DND-41 (cell line): ENCODE measurements at regions not wholly inside any gene's neighbourhood (a gene's known extent, or its start where the extent isn't known, plus 50 kb on each side); places are given as distances from the start of the nearest gene placed in this dataset.

Experiments used
- EZH2 ChIP-seq: IDR thresholded peaks from 3 replicates; pipeline ENCODE4 v1.6.1; 2012; ENCODE audit warnings: borderline replicate concordance, low read depth, mild to moderate bottlenecking, moderate library complexity, low read length, inconsistent platforms; ENCODE audit not compliant: severe bottlenecking
- TF ChIP-seq, protein P1 (sequence below): IDR thresholded peaks from 2 replicates; pipeline ENCODE4 v1.5.1; 2012; ENCODE audit warnings: borderline replicate concordance, low read length, moderate library complexity, mild to moderate bottlenecking; ENCODE audit not compliant: poor library complexity, severe bottlenecking; ENCODE audit errors: extremely low read depth

DNA sequence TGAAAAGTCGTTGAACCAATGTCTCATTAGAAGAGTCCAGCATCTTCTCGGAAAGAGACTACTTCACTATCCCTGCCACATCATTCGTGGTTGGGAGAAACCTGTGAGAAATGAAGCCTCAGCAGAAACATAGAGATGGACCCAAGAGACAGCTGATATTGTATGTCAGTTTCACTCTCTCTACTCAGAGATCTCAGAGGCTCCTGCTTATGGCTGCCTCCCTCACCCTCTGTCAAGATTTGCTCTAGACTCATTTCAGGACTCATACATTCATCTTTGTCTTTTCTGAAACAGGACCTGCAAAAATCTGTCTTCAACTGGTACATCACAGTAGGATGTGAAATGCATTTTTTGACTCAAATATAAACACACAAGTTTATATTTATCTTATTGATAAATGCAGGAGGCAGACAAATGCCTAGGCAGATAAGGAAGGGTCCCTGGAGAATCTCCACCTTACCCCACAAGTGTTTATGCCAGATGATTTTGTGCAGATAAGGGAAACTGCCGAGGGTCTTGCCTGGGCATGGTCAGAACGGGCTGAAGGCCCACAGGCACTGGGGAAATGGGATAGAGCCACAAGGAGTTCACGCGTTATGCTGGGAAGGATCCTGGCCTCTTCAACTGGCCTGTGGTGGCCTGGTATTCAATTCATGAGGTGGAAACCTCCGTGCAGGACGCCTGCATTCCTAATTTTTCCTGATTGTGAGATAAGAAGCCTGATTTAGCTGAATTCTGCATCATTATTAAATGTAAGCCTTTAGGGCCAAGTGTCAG lies 1834.0 kb upstream of the PCDH20 start:
- no peak for TF ChIP-seq EZH2
- TF ChIP-seq, protein P1, sequence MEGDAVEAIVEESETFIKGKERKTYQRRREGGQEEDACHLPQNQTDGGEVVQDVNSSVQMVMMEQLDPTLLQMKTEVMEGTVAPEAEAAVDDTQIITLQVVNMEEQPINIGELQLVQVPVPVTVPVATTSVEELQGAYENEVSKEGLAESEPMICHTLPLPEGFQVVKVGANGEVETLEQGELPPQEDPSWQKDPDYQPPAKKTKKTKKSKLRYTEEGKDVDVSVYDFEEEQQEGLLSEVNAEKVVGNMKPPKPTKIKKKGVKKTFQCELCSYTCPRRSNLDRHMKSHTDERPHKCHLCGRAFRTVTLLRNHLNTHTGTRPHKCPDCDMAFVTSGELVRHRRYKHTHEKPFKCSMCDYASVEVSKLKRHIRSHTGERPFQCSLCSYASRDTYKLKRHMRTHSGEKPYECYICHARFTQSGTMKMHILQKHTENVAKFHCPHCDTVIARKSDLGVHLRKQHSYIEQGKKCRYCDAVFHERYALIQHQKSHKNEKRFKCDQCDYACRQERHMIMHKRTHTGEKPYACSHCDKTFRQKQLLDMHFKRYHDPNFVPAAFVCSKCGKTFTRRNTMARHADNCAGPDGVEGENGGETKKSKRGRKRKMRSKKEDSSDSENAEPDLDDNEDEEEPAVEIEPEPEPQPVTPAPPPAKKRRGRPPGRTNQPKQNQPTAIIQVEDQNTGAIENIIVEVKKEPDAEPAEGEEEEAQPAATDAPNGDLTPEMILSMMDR: no peak
